ENCODE measurements at regions not wholly inside any gene's neighbourhood (a gene's known extent, or its start where the extent isn't known, plus 50 kb on each side); places are given as distances from the start of the nearest gene placed in this dataset.

- H3K9me3 ChIP-seq = no peaks in the 10 kb centered on the region
- no peaks in the 10 kb centered on the region for H3K36me3 ChIP-seq
- TF ChIP-seq CTCF (IDR thresholded peaks at IDR 0.05) = no peak
- no peak overlapping the region for H3K27ac ChIP-seq
- ATAC-seq (ENCODE audit: insufficient number of reproducible peaks, low FRiP score, low read depth) (no peak), DNase-seq (ENCODE audit: low spot score) (no peak)
- H3K4me1 ChIP-seq (ENCODE audit: control insufficient read depth in 1 of 2, low read depth in 2 of 2) = peaks cover 4 to 15% of the 10 kb centered on the region in 2 donors
- no peak overlapping the region for H3K4me3 ChIP-seq
- no peaks in the 10 kb centered on the region for H3K27me3 ChIP-seq (replicated peaks; ENCODE audit: insufficient read depth)
Observed at GRCh38 chr10:3992382-3993178, 207.6 kb upstream of the KLF6 start.

DNA sequence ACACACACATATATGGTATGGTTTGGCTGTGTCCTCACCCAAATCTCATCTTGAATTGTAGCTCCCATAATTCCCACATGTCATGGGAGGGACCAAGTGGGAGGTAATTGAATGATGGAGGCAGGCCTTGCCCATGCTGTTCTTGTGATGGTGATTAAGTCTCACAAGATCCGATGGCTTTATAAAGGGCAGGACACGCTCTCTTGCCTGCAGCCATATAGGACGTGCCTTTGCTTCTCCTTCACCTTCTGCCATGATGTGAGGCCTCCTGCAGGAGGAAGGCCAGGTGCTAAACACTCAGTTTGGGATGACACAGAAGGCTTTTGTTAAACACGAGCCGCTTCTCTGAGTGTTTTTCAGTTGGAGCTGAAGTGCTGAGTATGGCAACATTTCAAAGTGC lies 205.3 kb upstream of the KLF6 start:
- no peak for ATAC-seq (ENCODE audit: insufficient number of reproducible peaks, low FRiP score, low read depth)
- TF ChIP-seq CTCF (IDR thresholded peaks at IDR 0.05) = no peak
- H3K4me3 ChIP-seq = no peak overlapping the region
- peaks cover 0 to 13% of the 10 kb centered on the region in 2 donors for H3K4me1 ChIP-seq (ENCODE audit: control insufficient read depth in 1 of 2, low read depth in 2 of 2)
- DNase-seq (ENCODE audit: low spot score) = no peak
- no peaks in the 10 kb centered on the region for H3K36me3 ChIP-seq
- no peak overlapping the region for H3K27ac ChIP-seq
- no peaks in the 10 kb centered on the region for H3K9me3 ChIP-seq
- no peaks in the 10 kb centered on the region for H3K27me3 ChIP-seq (replicated peaks; ENCODE audit: insufficient read depth)

GRCh38 chr10:3987143-3987974 lies 202.3 kb upstream of the KLF6 start:
- H3K36me3 ChIP-seq = no peaks in the 10 kb centered on the region
- H3K4me1 ChIP-seq (ENCODE audit: control insufficient read depth in 1 of 2, low read depth in 2 of 2) = peaks cover 0 to 12% of the 10 kb centered on the region in 2 donors
- no peak for DNase-seq (ENCODE audit: low spot score)
- no peaks in the 10 kb centered on the region for H3K27me3 ChIP-seq (replicated peaks; ENCODE audit: insufficient read depth)
- no peaks in the 10 kb centered on the region for H3K9me3 ChIP-seq
- no peak for ATAC-seq (ENCODE audit: insufficient number of reproducible peaks, low FRiP score, low read depth)
- no peak for TF ChIP-seq CTCF (IDR thresholded peaks at IDR 0.05)
- no peak overlapping the region for H3K27ac ChIP-seq
- H3K4me3 ChIP-seq = no peak overlapping the region

DNA sequence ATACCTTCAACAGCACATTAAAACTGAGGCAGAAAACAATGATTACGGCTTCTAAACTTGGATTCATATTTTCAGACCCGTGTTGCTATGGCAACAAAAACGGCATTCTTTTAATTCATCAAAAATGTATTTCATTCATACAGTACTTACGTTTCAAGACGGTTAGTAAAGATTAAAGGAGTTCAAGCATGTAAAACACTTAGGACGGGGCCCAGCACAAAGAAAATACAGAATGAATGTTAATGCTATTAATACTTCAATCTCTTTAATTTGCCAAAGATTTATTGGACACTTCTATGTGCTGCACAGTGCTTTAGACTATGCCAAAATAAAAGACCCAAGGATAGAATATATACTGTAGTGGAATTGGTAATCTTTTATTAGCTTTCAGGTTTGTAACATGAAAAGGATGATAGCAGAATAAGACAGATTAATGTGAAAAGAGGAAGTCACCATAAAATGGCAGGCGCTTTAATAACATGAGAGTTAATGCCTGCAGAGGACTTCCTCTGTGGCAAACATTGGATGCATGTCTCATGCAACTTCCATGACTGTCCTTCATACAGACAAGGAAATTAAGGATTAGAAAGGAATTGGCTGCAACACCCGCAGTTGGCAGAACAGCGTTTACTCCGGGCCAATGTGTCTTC lies 201.6 kb upstream of the KLF6 start:
- H3K4me3 ChIP-seq = no peak overlapping the region
- no peaks in the 10 kb centered on the region for H3K36me3 ChIP-seq
- no peaks in the 10 kb centered on the region for H3K9me3 ChIP-seq
- H3K27ac ChIP-seq = no peak overlapping the region
- DNase-seq (ENCODE audit: low spot score) (no peak), ATAC-seq (ENCODE audit: insufficient number of reproducible peaks, low FRiP score, low read depth) (no peak)
- peaks cover 0 to 12% of the 10 kb centered on the region in 2 donors for H3K4me1 ChIP-seq (ENCODE audit: control insufficient read depth in 1 of 2, low read depth in 2 of 2)
- H3K27me3 ChIP-seq (replicated peaks; ENCODE audit: insufficient read depth) = no peaks in the 10 kb centered on the region
- TF ChIP-seq CTCF (IDR thresholded peaks at IDR 0.05) = no peak
